Heart right ventricle (tissue), 16 donors: ENCODE measurements at regions not wholly inside any gene's neighbourhood (a gene's known extent, or its start where the extent isn't known, plus 50 kb on each side); places are given as distances from the start of the nearest gene placed in this dataset.

Experiments used
- ATAC-seq, 8 donors: fragments of 200-7000 bp; cut with Tn5 transposase; one replicate each; pipeline ENCODE4 v1.9.1; 2020; ENCODE audit warnings: mild to moderate bottlenecking in 8 of 8, moderate library complexity in 8 of 8, moderate number of reproducible peaks in 1 of 8
- DNase-seq, 2 donors: peaks; one replicate each; pipeline ENCODE4 v3.0.0-alpha.2; 2020
- H3K27ac ChIP-seq, 10 donors: fragments of 200-600 bp; sonication (generic) in 2 of 10; one replicate each; pipeline versions ENCODE4 v1.5.0 to v1.8.0; 2020 to 2022; ENCODE audit warnings: mild to moderate bottlenecking in 3 of 10
- H3K27me3 ChIP-seq, 7 donors: fragments of 200-600 bp; one replicate each; pipeline ENCODE4 v1.8.0; 2021 to 2022; ENCODE audit warnings: mild to moderate bottlenecking in 2 of 7
- H3K36me3 ChIP-seq, 9 donors: fragments of 200-600 bp; sonication (generic) in 1 of 9; one replicate each; pipeline versions ENCODE4 v1.5.0 to v1.8.0; 2020 to 2022; ENCODE audit warnings: mild to moderate bottlenecking in 2 of 9
- H3K4me1 ChIP-seq, 9 donors: fragments of 200-600 bp; sonication (generic) in 1 of 9; one replicate each; pipeline versions ENCODE4 v1.5.0 to v1.8.0; 2020 to 2022; ENCODE audit warnings: mild to moderate bottlenecking in 4 of 9
- H3K4me3 ChIP-seq, 10 donors: fragments of 200-600 bp; sonication (generic) in 2 of 10; one replicate each; pipeline versions ENCODE4 v1.5.0 to v1.8.0; 2020 to 2022; ENCODE audit warnings: mild to moderate bottlenecking in 7 of 10, moderate library complexity in 2 of 10
- H3K9me3 ChIP-seq, 11 donors: fragments of 200-600 bp in 10 of 11; sonication (generic) in 2 of 11; one replicate each; pipeline versions ENCODE4 v1.5.0 to v1.8.0; 2013 to 2022; ENCODE audit warnings: mild to moderate bottlenecking in 2 of 11, control low read depth in 1 of 11, moderate library complexity in 1 of 11
- WGBS, 2 donors: extraction: QIAGEN DNeasy Blood & Tissue Kit; methylation state at CpG; one replicate each; pipeline ENCODE4 v1.1.7; 2013; ENCODE audit warnings: inconsistent platforms in 1 of 2; 5-methylcytosine and 5-hydroxymethylcytosine counted together
- intact Hi-C, 10 donors: fragments of 100-400 bp; cut with DNase I; formaldehyde crosslinking; loops; one replicate each; pipeline versions ENCODE4 v1.11.1 to v1.14.2; 2022
- TF ChIP-seq, protein P1 (sequence below), 9 donors: fragments of 200-600 bp; sonication (generic) in 2 of 9; IDR thresholded peaks; one replicate each; pipeline versions ENCODE4 v1.5.0 to v1.8.0; 2021 to 2022; ENCODE audit warnings: antibody characterized with exemption in 9 of 9, mild to moderate bottlenecking in 5 of 9, moderate library complexity in 1 of 9
- donor health status: Arrhythmogenic right ventricular cardiomyopathy.
- donor health status: ischemic (EF 13 %, LVEDD 7.1; RV severe dilation, severe dysfunction).
- donor health status: healthy with polysubstance abuse.
- donor health status: DM: no; HTN: yes; CAD: no.
- donor health status: DM: no; HTN: no; CAD: no.
- donor health status: ischemic (EF 25% LVEDD 6.9; RV normal size, moderate dysfunction).
- donor health status: ischemic (EF 25% LVEDD 5.7; RV mildly dilated, moderate dysfunction).
- donor health status: healthy.
- donor health status: DM: yes; HTN: yes; CAD: no.
- donor health status: Ischemic cardiomyopathy.
- donor health status: ischemic (EF 35%, LVEDD 5.7; RV mildly dilated, moderate dysfunction).
- donor health status: nonischemic (EF 11% LVEDD 7.7; RV severe dilation, severe dysfunction).
- donor health status: DM: yes; HTN: yes; CAD: no.
- donor health status: PGD.
- donor health status: ischemic (EF 29% LVEDD 5.4; RV normal size, mild dysfunction).
- donor health status: nonischemic (EF 23%, LVEDD 6.1; RV moderate dilation, normal function).

- DNase-seq (no peak), ATAC-seq (no peak)
- no peak overlapping the region for H3K27ac ChIP-seq
- TF ChIP-seq, protein P1, sequence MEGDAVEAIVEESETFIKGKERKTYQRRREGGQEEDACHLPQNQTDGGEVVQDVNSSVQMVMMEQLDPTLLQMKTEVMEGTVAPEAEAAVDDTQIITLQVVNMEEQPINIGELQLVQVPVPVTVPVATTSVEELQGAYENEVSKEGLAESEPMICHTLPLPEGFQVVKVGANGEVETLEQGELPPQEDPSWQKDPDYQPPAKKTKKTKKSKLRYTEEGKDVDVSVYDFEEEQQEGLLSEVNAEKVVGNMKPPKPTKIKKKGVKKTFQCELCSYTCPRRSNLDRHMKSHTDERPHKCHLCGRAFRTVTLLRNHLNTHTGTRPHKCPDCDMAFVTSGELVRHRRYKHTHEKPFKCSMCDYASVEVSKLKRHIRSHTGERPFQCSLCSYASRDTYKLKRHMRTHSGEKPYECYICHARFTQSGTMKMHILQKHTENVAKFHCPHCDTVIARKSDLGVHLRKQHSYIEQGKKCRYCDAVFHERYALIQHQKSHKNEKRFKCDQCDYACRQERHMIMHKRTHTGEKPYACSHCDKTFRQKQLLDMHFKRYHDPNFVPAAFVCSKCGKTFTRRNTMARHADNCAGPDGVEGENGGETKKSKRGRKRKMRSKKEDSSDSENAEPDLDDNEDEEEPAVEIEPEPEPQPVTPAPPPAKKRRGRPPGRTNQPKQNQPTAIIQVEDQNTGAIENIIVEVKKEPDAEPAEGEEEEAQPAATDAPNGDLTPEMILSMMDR (IDR thresholded peaks at IDR 0.05) = no peak
- intact Hi-C loops = no loop called here
- no peaks in the 10 kb centered on the region for H3K4me1 ChIP-seq
- H3K4me3 ChIP-seq = no peak overlapping the region
- H3K36me3 ChIP-seq = no peaks in the 10 kb centered on the region
- WGBS, 2 donors = 57 to 63% methylated on average over 7 of the region's 7 CpGs
- H3K9me3 ChIP-seq = peaks cover 0 to 16% (median 0%) of the 10 kb centered on the region in 11 donors
- H3K27me3 ChIP-seq = peaks cover 0 to 21% (median 5%) of the 10 kb centered on the region in 7 donors
Observed at GRCh38 chr2:239539083-239539775, 138.4 kb upstream of the HDAC4 start.

DNA sequence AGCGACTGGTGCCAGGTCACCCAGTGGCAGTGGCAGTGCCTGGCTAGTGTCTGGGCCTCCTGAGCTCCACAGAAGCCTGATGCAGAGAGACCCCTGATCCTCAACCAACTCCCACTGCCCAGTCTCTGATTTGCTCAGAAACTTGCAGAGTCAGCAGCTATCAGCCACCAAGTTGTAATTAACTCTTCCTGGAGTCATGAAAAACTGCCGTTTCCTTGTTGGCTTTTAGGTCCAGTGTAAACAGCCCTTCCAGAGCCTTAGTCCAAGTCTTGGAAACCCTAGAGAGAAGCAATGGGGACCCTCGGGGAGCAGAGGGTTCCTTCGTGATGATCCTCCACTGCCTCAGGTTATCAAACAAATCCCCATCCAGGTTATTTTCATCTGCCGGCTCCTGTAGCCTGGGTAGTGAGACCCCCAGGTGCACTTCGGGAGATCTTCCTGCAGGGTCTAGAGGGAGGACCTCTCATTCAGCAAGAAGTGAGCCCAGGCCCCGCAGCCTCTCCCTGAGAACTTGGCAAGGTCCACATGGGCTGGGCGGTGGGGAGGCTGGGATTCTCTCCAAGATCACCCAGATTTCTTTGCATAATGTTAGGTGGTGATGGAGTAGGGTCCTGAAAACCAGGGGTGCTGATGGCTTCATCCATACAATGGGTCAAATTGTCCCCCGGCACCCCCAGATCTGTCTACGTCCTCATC, 137.7 kb upstream of the HDAC4 start:
- peaks cover 0 to 21% (median 5%) of the 10 kb centered on the region in 7 donors for H3K27me3 ChIP-seq
- no peak overlapping the region for H3K4me3 ChIP-seq
- 80 to 82% methylated on average over 10 of the region's 10 CpGs for WGBS, 2 donors
- H3K27ac ChIP-seq = no peak overlapping the region
- H3K4me1 ChIP-seq = peaks cover 0 to 5% (median 0%) of the 10 kb centered on the region in 9 donors
- TF ChIP-seq, protein P1 (IDR thresholded peaks at IDR 0.05) = no peak
- intact Hi-C loops = no loop called here
- H3K36me3 ChIP-seq = no peaks in the 10 kb centered on the region
- H3K9me3 ChIP-seq = peaks cover 0 to 16% (median 0%) of the 10 kb centered on the region in 11 donors
- DNase-seq = no peak
- ATAC-seq = no peak

- DNase-seq (no peak), ATAC-seq (no peak)
- Histone ChIP-seq H3K4me1 (peaks cover 0 to 6% (median 0%) of the 10 kb centered on the region in 9 donors), H3K27ac (no peak overlapping the region), H3K27me3 (peaks cover 0 to 25% (median 5%) of the 10 kb centered on the region in 7 donors), H3K36me3 (no peaks in the 10 kb centered on the region), H3K9me3 (peaks cover 0 to 16% (median 0%) of the 10 kb centered on the region in 11 donors), H3K4me3 (no peak overlapping the region)
- WGBS, 2 donors = 76 to 79% methylated on average over 11 of the region's 11 CpGs
- intact Hi-C loops = no loop called here
- TF ChIP-seq, protein P1 (IDR thresholded peaks at IDR 0.05) = no peak
Observed at GRCh38 chr2:239537633-239538356, 137.0 kb upstream of the HDAC4 start.

DNA sequence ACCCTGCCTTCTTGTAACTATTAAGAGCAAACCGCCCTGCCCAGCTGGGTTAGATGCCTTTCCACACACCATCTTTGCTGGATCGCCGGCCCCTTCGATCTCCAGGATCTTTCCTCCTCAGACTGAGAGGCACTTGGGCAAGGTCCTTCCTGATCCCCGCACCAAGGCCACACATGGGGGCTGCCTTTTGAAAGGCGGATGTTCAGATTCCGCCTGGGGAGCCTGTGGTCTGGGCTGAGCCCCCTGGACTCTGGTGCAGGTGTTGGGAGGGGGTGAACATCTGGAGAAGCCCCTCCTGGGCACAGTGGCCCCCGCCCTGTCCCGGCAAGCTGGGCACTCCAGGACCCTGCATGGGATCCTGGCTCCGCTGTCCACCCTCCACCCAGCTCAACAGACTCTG, 135.4 kb upstream of the HDAC4 start:
- H3K4me3 ChIP-seq = no peak overlapping the region
- H3K4me1 ChIP-seq = peaks cover 0 to 6% (median 0%) of the 10 kb centered on the region in 9 donors
- H3K27ac ChIP-seq = no peak overlapping the region
- no peaks in the 10 kb centered on the region for H3K36me3 ChIP-seq
- H3K9me3 ChIP-seq = peaks cover 0 to 16% (median 0%) of the 10 kb centered on the region in 11 donors
- ATAC-seq (no peak), DNase-seq (no peak)
- intact Hi-C loops = no loop called here
- H3K27me3 ChIP-seq = peaks cover 0 to 30% (median 6%) of the 10 kb centered on the region in 7 donors
- TF ChIP-seq, protein P1 (IDR thresholded peaks at IDR 0.05) = no peak
- WGBS, 2 donors = 91 to 94% methylated on average over 10 of the region's 10 CpGs
